ENCODE measurements at regions not wholly inside any gene's neighbourhood (a gene's known extent, or its start where the extent isn't known, plus 50 kb on each side); places are given as distances from the start of the nearest gene placed in this dataset.
A peak's percentile ranks its signal among the peaks of the same experiment; 100 is the strongest.

DNA sequence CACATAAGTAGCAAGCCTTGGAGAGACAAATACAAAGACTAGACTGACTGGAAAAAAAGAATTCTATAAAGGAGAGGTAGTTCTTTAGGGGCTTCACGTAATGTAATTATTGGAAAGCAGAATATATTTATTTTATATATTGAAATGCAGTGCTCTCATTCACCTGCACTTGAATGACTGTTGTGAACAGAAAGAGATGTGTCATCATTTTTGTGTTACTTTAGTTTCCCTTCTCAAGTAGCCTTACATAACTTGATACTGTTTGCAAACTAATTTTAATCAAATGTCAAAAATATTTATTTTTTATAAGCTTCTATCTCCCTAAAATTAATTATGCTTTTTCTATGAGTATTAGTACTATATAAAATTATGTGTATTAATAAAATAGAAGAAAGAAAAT is 691.1 kb upstream of the FTMT start:
- Histone ChIP-seq H2AFZ (ENCODE audit: low read depth, low read length) (no peak overlapping the region), H3K4me1 (ENCODE audit: insufficient read depth, low read length) (no peaks in the 10 kb centered on the region), H3K27ac (ENCODE audit: low read length) (no peak overlapping the region), H3K4me2 (ENCODE audit: insufficient read depth, low read length) (no peak overlapping the region), H3K4me3 (ENCODE audit: low read depth in 1 of 2, low read length in 2 of 2) (no peak overlapping the region), H3K9ac (ENCODE audit: low read depth, low read length) (no peak overlapping the region), H3K36me3 (ENCODE audit: insufficient read depth, low read length) (no peaks in the 10 kb centered on the region), H3K27me3 (ENCODE audit: insufficient read depth, low read length, poor library complexity) (no peaks in the 10 kb centered on the region), H3K79me2 (ENCODE audit: insufficient read depth, low read length) (no peaks in the 10 kb centered on the region), H4K20me1 (ENCODE audit: insufficient read depth, low read length) (no peaks in the 10 kb centered on the region), H3K9me3 (ENCODE audit: insufficient read depth, low read length, severe bottlenecking) (no peaks in the 10 kb centered on the region)
- DNase-seq (no peak), ATAC-seq (ENCODE audit: insufficient read depth, low read depth) (no peak)
- TF ChIP-seq, protein P1, sequence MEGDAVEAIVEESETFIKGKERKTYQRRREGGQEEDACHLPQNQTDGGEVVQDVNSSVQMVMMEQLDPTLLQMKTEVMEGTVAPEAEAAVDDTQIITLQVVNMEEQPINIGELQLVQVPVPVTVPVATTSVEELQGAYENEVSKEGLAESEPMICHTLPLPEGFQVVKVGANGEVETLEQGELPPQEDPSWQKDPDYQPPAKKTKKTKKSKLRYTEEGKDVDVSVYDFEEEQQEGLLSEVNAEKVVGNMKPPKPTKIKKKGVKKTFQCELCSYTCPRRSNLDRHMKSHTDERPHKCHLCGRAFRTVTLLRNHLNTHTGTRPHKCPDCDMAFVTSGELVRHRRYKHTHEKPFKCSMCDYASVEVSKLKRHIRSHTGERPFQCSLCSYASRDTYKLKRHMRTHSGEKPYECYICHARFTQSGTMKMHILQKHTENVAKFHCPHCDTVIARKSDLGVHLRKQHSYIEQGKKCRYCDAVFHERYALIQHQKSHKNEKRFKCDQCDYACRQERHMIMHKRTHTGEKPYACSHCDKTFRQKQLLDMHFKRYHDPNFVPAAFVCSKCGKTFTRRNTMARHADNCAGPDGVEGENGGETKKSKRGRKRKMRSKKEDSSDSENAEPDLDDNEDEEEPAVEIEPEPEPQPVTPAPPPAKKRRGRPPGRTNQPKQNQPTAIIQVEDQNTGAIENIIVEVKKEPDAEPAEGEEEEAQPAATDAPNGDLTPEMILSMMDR (IDR thresholded peaks at IDR 0.05; ENCODE audit: borderline replicate concordance, extremely low read depth, low read length, poor library complexity, severe bottlenecking), result no peak
- no peak for TF ChIP-seq EZH2 (IDR thresholded peaks at IDR 0.05; ENCODE audit: borderline replicate concordance, low read depth, low read length, severe bottlenecking)

DNA sequence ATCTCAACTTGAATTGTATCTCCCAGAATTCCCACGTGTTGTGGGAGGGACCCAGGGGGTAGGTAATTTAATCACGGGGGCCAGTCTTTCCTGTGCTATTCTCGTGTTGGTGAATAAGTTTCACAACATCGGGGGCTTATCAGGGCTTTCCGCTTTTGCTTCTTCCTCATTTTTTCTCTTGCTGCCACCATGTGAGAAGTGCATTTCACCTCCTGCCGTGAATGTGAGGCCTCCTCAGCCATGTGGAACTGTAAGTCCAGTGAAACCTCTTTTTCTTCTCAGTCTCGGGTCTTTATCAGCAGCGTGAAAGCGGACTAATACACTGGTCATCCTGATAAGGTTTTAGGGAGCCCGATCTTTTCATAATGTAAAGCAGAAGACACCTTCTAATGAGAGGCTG is 687.0 kb upstream of the FTMT start:
- H3K36me3 ChIP-seq (ENCODE audit: insufficient read depth, low read length), result no peaks in the 10 kb centered on the region
- H3K4me3 ChIP-seq (ENCODE audit: low read depth in 1 of 2, low read length in 2 of 2), result no peak overlapping the region
- peaks cover 5% of the 10 kb centered on the region for H3K9me3 ChIP-seq (ENCODE audit: insufficient read depth, low read length, severe bottlenecking)
- ATAC-seq (ENCODE audit: insufficient read depth, low read depth), result no peak
- no peak overlapping the region for H3K4me2 ChIP-seq (ENCODE audit: insufficient read depth, low read length)
- no peaks in the 10 kb centered on the region for H3K27me3 ChIP-seq (ENCODE audit: insufficient read depth, low read length, poor library complexity)
- no peak overlapping the region for H3K9ac ChIP-seq (ENCODE audit: low read depth, low read length)
- no peak for DNase-seq
- peak overlapping the region; percentile 38 for H2AFZ ChIP-seq (ENCODE audit: low read depth, low read length)
- no peaks in the 10 kb centered on the region for H4K20me1 ChIP-seq (ENCODE audit: insufficient read depth, low read length)
- no peaks in the 10 kb centered on the region for H3K79me2 ChIP-seq (ENCODE audit: insufficient read depth, low read length)
- no peak for TF ChIP-seq EZH2 (IDR thresholded peaks at IDR 0.05; ENCODE audit: borderline replicate concordance, low read depth, low read length, severe bottlenecking)
- TF ChIP-seq, protein P1 (IDR thresholded peaks at IDR 0.05; ENCODE audit: borderline replicate concordance, extremely low read depth, low read length, poor library complexity, severe bottlenecking), result no peak
- no peak overlapping the region for H3K27ac ChIP-seq (ENCODE audit: low read length)
- H3K4me1 ChIP-seq (ENCODE audit: insufficient read depth, low read length), result no peaks in the 10 kb centered on the region

DNA sequence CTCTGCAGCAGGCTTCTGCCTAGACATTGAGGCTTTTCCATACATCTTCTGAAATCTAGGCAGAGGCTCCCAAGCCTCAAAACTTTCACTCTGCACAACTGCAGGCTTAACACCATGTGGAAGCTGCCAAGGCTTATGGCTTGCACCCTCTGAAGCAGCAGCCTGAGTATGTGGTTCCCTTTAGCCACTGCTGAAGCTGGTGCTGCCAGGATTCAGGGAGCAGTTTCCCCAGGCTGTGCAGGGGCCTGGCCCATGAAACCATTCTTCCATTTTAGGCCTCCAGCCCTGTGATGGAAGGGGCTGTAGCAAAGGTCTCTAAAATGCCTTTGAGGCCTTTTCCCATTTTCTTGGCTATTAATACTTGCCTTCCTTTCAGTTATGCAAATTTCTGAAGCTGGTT is 680.3 kb upstream of the FTMT start:
- no peaks in the 10 kb centered on the region for H4K20me1 ChIP-seq (ENCODE audit: insufficient read depth, low read length)
- H2AFZ ChIP-seq (ENCODE audit: low read depth, low read length), result peak overlapping the region; percentile 63
- H3K4me2 ChIP-seq (ENCODE audit: insufficient read depth, low read length), result no peak overlapping the region
- H3K79me2 ChIP-seq (ENCODE audit: insufficient read depth, low read length), result no peaks in the 10 kb centered on the region
- TF ChIP-seq, protein P1 (IDR thresholded peaks at IDR 0.05; ENCODE audit: borderline replicate concordance, extremely low read depth, low read length, poor library complexity, severe bottlenecking), result no peak
- no peak for TF ChIP-seq EZH2 (IDR thresholded peaks at IDR 0.05; ENCODE audit: borderline replicate concordance, low read depth, low read length, severe bottlenecking)
- ATAC-seq (ENCODE audit: insufficient read depth, low read depth) (0 out of 3 replicates have a peak, but pooled peaks have one; percentile 22), DNase-seq (no peak)
- H3K27ac ChIP-seq (ENCODE audit: low read length), result peak overlapping the region; percentile 36; the same call in 1 of the 2 replicates
- H3K9ac ChIP-seq (ENCODE audit: low read depth, low read length), result no peak overlapping the region
- H3K36me3 ChIP-seq (ENCODE audit: insufficient read depth, low read length), result no peaks in the 10 kb centered on the region
- no peaks in the 10 kb centered on the region for H3K27me3 ChIP-seq (ENCODE audit: insufficient read depth, low read length, poor library complexity)
- H3K4me3 ChIP-seq (ENCODE audit: low read depth in 1 of 2, low read length in 2 of 2), result no peak overlapping the region
- no peaks in the 10 kb centered on the region for H3K4me1 ChIP-seq (ENCODE audit: insufficient read depth, low read length)
- peaks cover 5% of the 10 kb centered on the region for H3K9me3 ChIP-seq (ENCODE audit: insufficient read depth, low read length, severe bottlenecking)

DNA sequence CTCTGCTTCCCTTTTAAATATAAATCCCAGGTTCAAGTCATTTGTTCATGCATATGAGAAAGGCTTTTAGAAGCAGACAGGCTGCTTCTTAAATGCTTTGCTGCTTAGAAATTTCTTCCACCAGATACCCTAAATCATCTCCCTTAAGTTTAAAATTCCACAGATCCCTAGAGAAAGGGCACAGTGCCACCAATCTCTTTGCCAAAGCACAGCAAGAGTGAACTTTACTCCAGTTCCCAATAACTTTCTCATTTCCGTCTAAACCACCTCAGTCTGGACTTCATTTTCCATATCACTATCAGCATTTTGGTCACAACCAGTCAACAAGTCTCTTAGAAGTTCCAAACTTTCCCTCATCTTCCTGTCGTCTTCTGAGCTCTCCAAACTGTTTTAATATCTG is 679.8 kb upstream of the FTMT start:
- Histone ChIP-seq H3K9ac (ENCODE audit: low read depth, low read length) (no peak overlapping the region), H3K36me3 (ENCODE audit: insufficient read depth, low read length) (no peaks in the 10 kb centered on the region), H3K4me1 (ENCODE audit: insufficient read depth, low read length) (no peaks in the 10 kb centered on the region), H3K27ac (ENCODE audit: low read length) (no peak overlapping the region), H3K4me3 (ENCODE audit: low read depth in 1 of 2, low read length in 2 of 2) (no peak overlapping the region), H2AFZ (ENCODE audit: low read depth, low read length) (no peak overlapping the region; the same call in 1 of the 2 replicates), H3K27me3 (ENCODE audit: insufficient read depth, low read length, poor library complexity) (no peaks in the 10 kb centered on the region), H4K20me1 (ENCODE audit: insufficient read depth, low read length) (no peaks in the 10 kb centered on the region), H3K4me2 (ENCODE audit: insufficient read depth, low read length) (no peak overlapping the region), H3K79me2 (ENCODE audit: insufficient read depth, low read length) (no peaks in the 10 kb centered on the region), H3K9me3 (ENCODE audit: insufficient read depth, low read length, severe bottlenecking) (peaks cover 5% of the 10 kb centered on the region)
- ATAC-seq (ENCODE audit: insufficient read depth, low read depth) (no peak), DNase-seq (no peak)
- TF ChIP-seq, protein P1 (IDR thresholded peaks at IDR 0.05; ENCODE audit: borderline replicate concordance, extremely low read depth, low read length, poor library complexity, severe bottlenecking), result no peak
- no peak for TF ChIP-seq EZH2 (IDR thresholded peaks at IDR 0.05; ENCODE audit: borderline replicate concordance, low read depth, low read length, severe bottlenecking)
